ENCODE measurements at regions not wholly inside any gene's neighbourhood (a gene's known extent, or its start where the extent isn't known, plus 50 kb on each side); places are given as distances from the start of the nearest gene placed in this dataset.

DNA sequence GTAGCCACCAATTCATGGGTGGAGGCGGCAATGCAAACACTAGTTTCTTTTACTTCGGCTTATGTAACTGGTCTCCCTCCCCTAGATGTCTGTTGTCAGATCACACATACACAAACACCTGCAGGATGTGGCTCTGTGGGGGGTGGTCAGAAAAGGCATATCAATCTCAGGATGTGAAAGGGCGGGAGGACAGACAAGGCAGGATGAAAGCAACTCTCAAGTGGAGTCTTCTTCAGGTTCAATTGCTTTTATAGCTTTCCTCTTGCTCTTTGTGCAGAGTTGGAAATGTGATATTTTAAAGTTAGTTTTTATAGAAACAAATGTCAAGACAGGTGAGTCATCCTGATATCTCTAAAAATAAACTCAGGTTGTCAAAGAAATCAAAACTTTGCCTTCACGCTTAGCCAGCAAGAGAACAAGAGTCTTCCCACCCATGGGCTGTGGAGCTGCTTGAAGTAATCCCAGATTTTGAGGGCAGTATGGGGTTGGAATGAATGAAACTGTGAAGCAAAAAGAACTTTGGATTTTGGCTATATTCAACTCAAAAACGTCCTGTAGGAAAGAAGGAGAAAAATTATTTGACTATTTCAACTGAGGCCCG lies 423.4 kb downstream of the GUCY1A2 start:
- TF ChIP-seq CTCF (IDR thresholded peaks at IDR 0.05) (no peak), ZFX (IDR thresholded peaks at IDR 0.05; ENCODE audit: borderline replicate concordance) (no peak)

All from 22Rv1 (cell line).